ENCODE measurements at regions not wholly inside any gene's neighbourhood (a gene's known extent, or its start where the extent isn't known, plus 50 kb on each side); places are given as distances from the start of the nearest gene placed in this dataset.

GRCh38 chr9:30799527-30800101 lies 1584.8 kb upstream of the ACO1 start:
- 91 to 95% methylated on average over 21 of the region's 21 CpGs for WGBS, 2 donors
- DNase-seq (no peak), ATAC-seq (no peak)
- Histone ChIP-seq H3K4me1 (no peaks in the 10 kb centered on the region), H3K27me3 (no peaks in the 10 kb centered on the region), H3K4me3 (no peak overlapping the region), H3K36me3 (no peaks in the 10 kb centered on the region), H3K9me3 (peaks cover 0 to 5% (median 0%) of the 10 kb centered on the region in 11 donors), H3K27ac (no peak overlapping the region)
- no peak for TF ChIP-seq CTCF (IDR thresholded peaks at IDR 0.05)
- intact Hi-C loops (cut with DNase I): no loop called here

- ATAC-seq: no peak
- Histone ChIP-seq H3K36me3 (no peaks in the 10 kb centered on the region), H3K9me3 (peaks cover 0 to 5% (median 0%) of the 10 kb centered on the region in 11 donors), H3K27me3 (no peaks in the 10 kb centered on the region), H3K4me3 (no peak overlapping the region), H3K27ac (no peak overlapping the region), H3K4me1 (no peaks in the 10 kb centered on the region)
- no peak for TF ChIP-seq CTCF (IDR thresholded peaks at IDR 0.05)
- 88 to 92% methylated on average over 14 of the region's 14 CpGs for WGBS, 2 donors
- no peak for DNase-seq
- intact Hi-C loops (cut with DNase I): no loop called here
Observed at GRCh38 chr9:30800421-30800820, 1584.0 kb upstream of the ACO1 start.

- intact Hi-C loops (cut with DNase I): no loop called here
- Histone ChIP-seq H3K27ac (no peak overlapping the region), H3K4me3 (no peak overlapping the region), H3K27me3 (no peaks in the 10 kb centered on the region), H3K4me1 (no peaks in the 10 kb centered on the region), H3K9me3 (peaks cover 0 to 3% (median 0%) of the 10 kb centered on the region in 11 donors), H3K36me3 (no peaks in the 10 kb centered on the region)
- ATAC-seq (peak in 1 of 8 donors; percentile 23), DNase-seq (no peak)
- TF ChIP-seq CTCF (IDR thresholded peaks at IDR 0.05): no peak
- 32 to 36% methylated on average over 1 of the region's 1 CpG for WGBS, 2 donors
Observed at GRCh38 chr9:30812821-30813220, 1571.6 kb upstream of the ACO1 start.

- no peak overlapping the region for H3K4me3 ChIP-seq
- no peaks in the 10 kb centered on the region for H3K27me3 ChIP-seq
- H3K36me3 ChIP-seq: no peaks in the 10 kb centered on the region
- no peak overlapping the region for H3K27ac ChIP-seq
- H3K9me3 ChIP-seq: peaks cover 0 to 3% (median 0%) of the 10 kb centered on the region in 11 donors
- ATAC-seq (no peak), DNase-seq (no peak)
- H3K4me1 ChIP-seq: no peaks in the 10 kb centered on the region
- intact Hi-C loops (cut with DNase I): no loop called here
- no peak for TF ChIP-seq CTCF (IDR thresholded peaks at IDR 0.05)
- WGBS, 2 donors: 12 to 14% methylated on average over 2 of the region's 2 CpGs
Observed at GRCh38 chr9:30815585-30815984, 1568.9 kb upstream of the ACO1 start.
